ENCODE measurements at regions not wholly inside any gene's neighbourhood (a gene's known extent, or its start where the extent isn't known, plus 50 kb on each side); places are given as distances from the start of the nearest gene placed in this dataset.

- in situ Hi-C loops (cut with HindIII; ENCODE audit: low sequenced_read_pairs): no loop called here
- DNase-seq (ENCODE audit: low spot score): no peak
These were observed 495.4 kb downstream of the TBC1D4 start for GRCh38 chr13:74986609-74987008.

GRCh38 chr13:74979703-74980102 lies 502.3 kb downstream of the TBC1D4 start:
- DNase-seq (ENCODE audit: low spot score): no peak

GRCh38 chr13:74978591-74978990 lies 503.4 kb downstream of the TBC1D4 start:
- in situ Hi-C loops (cut with HindIII; ENCODE audit: low sequenced_read_pairs): no loop called here

More at GRCh38 chr13:74979703-74980102, 502.3 kb downstream of the TBC1D4 start:
- in situ Hi-C loops (cut with HindIII; ENCODE audit: low sequenced_read_pairs): no loop called here

GRCh38 chr13:74977498-74977897 lies 504.5 kb downstream of the TBC1D4 start:
- in situ Hi-C loops (cut with HindIII; ENCODE audit: low sequenced_read_pairs): no loop called here

More at GRCh38 chr13:74978591-74978990, 503.4 kb downstream of the TBC1D4 start:
- no peak for DNase-seq (ENCODE audit: low spot score)

GRCh38 chr13:74975111-74975510 lies 506.9 kb downstream of the TBC1D4 start:
- no peak for DNase-seq (ENCODE audit: low spot score)
- in situ Hi-C loops (cut with HindIII; ENCODE audit: low sequenced_read_pairs): no loop called here

More at GRCh38 chr13:74977498-74977897, 504.5 kb downstream of the TBC1D4 start:
- no peak for DNase-seq (ENCODE audit: low spot score)

GRCh38 chr13:74973935-74974879 lies 507.8 kb downstream of the TBC1D4 start:
- no peak for DNase-seq (ENCODE audit: low spot score)
- in situ Hi-C loops (cut with HindIII; ENCODE audit: low sequenced_read_pairs): no loop called here

GRCh38 chr13:74969419-74969818 lies 512.5 kb downstream of the TBC1D4 start:
- DNase-seq (ENCODE audit: low spot score): no peak
- in situ Hi-C loops (cut with HindIII; ENCODE audit: low sequenced_read_pairs): no loop called here

- DNase-seq (ENCODE audit: low spot score): no peak
- in situ Hi-C loops (cut with HindIII; ENCODE audit: low sequenced_read_pairs): no loop called here
These were observed 515.0 kb downstream of the TBC1D4 start for GRCh38 chr13:74966814-74967424.

GRCh38 chr13:74966275-74966674 lies 515.7 kb downstream of the TBC1D4 start:
- in situ Hi-C loops (cut with HindIII; ENCODE audit: low sequenced_read_pairs): no loop called here
- DNase-seq (ENCODE audit: low spot score): no peak

GRCh38 chr13:74945637-74946036 lies 536.3 kb downstream of the TBC1D4 start:
- DNase-seq (ENCODE audit: low spot score): no peak
- in situ Hi-C loops (cut with HindIII; ENCODE audit: low sequenced_read_pairs): no loop called here

- in situ Hi-C loops (cut with HindIII; ENCODE audit: low sequenced_read_pairs): no loop called here
These were observed 550.1 kb downstream of the TBC1D4 start for GRCh38 chr13:74931698-74932433.

GRCh38 chr13:74930402-74931165 lies 551.4 kb downstream of the TBC1D4 start:
- DNase-seq (ENCODE audit: low spot score): no peak
- in situ Hi-C loops (cut with HindIII; ENCODE audit: low sequenced_read_pairs): no loop called here

More at GRCh38 chr13:74931698-74932433, 550.1 kb downstream of the TBC1D4 start:
- DNase-seq (ENCODE audit: low spot score): no peak

GRCh38 chr13:74929436-74929835 lies 552.5 kb downstream of the TBC1D4 start:
- in situ Hi-C loops (cut with HindIII; ENCODE audit: low sequenced_read_pairs): no loop called here
- DNase-seq (ENCODE audit: low spot score): no peak

- no peak for DNase-seq (ENCODE audit: low spot score)
These were observed 554.1 kb downstream of the TBC1D4 start for GRCh38 chr13:74927823-74928222.

GRCh38 chr13:74922963-74923362 lies 559.0 kb downstream of the TBC1D4 start:
- in situ Hi-C loops (cut with HindIII; ENCODE audit: low sequenced_read_pairs): no loop called here
- DNase-seq (ENCODE audit: low spot score): no peak

More at GRCh38 chr13:74927823-74928222, 554.1 kb downstream of the TBC1D4 start:
- in situ Hi-C loops (cut with HindIII; ENCODE audit: low sequenced_read_pairs): no loop called here

GRCh38 chr13:74921326-74921725 lies 560.6 kb downstream of the TBC1D4 start:
- in situ Hi-C loops (cut with HindIII; ENCODE audit: low sequenced_read_pairs): no loop called here
- no peak for DNase-seq (ENCODE audit: low spot score)

GRCh38 chr13:74920920-74921319 lies 561.0 kb downstream of the TBC1D4 start:
- in situ Hi-C loops (cut with HindIII; ENCODE audit: low sequenced_read_pairs): no loop called here
- DNase-seq (ENCODE audit: low spot score): no peak

- DNase-seq (ENCODE audit: low spot score): no peak
- in situ Hi-C loops (cut with HindIII; ENCODE audit: low sequenced_read_pairs): no loop called here
These were observed 561.6 kb downstream of the TBC1D4 start for GRCh38 chr13:74920361-74920760.

GRCh38 chr13:74919914-74920313 lies 562.1 kb downstream of the TBC1D4 start:
- in situ Hi-C loops (cut with HindIII; ENCODE audit: low sequenced_read_pairs): no loop called here
- no peak for DNase-seq (ENCODE audit: low spot score)
